GM19023 (cell line): ENCODE measurements at regions not wholly inside any gene's neighbourhood (a gene's known extent, or its start where the extent isn't known, plus 50 kb on each side); places are given as distances from the start of the nearest gene placed in this dataset.
"Not testable (repeated sequence)": the region's sequence is repeated elsewhere in the genome, so short reads cannot be mapped to it uniquely, and the experiment has no call there.

Experiments
- ATAC-seq: cut with Tn5 transposase; IDR thresholded peaks from one replicate; pipeline ENCODE4 v1.9.1; 2021; ENCODE audit warnings: mild to moderate bottlenecking, moderate library complexity; ENCODE audit not compliant: unreplicated experiment

DNA sequence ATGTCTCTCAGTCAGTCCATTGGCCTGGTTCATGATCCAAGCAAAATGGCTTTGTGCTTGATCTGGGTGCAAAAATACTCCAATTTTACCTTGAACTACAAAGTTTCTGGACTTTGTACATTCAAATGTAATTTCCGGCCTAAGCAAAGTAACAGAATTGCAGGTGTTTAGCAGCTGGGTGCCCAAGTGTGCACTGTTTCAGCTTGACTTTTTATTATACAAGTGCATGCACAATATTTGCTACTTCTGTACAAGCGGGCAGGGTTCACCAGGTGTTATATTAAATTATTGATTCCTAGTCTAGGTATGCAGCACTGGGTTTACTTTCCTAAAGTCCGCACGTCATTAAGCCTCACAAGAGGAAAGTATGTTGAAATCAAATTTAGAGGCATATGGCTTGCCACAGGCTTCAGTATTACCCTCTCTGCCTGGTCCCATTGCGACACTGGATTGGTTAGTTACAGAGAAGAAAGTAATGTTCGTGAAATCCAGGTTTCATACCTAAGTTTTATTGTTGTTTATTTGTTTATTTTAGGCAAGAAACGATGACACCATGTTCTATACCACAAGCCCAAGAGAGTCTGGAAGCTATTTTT is 376.9 kb upstream of the CTSO start:
- ATAC-seq: no peak

DNA sequence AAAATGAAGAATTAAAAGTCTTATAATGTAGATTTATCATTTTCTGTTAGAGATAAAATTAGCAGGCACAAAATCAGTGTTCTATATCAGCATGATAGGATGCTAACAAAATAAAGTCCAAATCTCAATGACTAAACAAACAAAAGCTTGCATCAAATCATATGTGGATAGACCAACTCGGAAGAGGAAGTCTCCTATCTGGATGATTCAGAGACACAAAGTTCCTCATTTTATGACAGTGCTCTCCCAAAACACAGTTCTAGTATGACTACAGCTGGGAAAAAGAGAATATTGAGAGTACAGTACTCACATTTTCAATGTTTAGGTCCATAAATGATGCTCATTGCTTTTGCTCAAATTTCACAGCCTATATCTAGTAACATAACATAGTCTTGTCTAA is 376.1 kb upstream of the CTSO start:
- no peak for ATAC-seq

DNA sequence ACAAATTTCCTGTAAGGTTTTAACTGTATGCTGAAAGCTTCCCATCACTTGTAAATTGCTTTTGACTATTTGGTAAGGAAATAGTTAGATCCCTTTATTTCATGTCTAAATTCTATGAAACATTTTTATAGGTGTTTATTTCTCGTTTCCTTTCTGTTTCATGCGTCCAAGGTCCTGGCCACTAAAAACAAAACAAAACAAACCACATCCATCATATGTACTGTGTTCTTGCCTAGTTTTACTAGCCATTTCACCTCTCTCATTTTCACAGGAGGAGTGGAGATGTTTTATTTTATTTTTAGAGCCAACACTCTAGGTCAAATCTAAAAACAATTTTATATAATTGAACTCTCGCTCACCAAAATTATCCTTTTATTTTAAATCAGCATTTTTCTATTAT is 375.2 kb upstream of the CTSO start:
- no peak for ATAC-seq

DNA sequence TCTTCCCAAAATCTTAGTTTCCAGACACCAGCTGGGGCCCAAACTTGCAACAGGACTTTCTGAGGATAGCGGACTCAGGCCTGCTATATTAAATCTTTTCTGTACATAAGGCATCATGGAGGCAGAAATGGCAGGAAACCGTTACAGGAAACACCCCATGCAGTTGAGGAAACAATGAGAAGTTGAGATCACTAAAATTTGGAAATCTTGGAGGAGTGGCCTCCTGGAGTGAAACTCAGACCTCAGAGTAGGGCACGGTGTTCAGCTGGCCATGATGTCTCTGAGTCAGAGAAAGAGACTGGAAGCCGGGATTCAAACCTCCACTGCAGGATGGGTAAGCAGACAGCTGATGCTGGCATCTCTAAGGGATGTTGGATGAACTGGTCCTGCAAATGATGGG is 372.6 kb upstream of the CTSO start:
- ATAC-seq: no peak

DNA sequence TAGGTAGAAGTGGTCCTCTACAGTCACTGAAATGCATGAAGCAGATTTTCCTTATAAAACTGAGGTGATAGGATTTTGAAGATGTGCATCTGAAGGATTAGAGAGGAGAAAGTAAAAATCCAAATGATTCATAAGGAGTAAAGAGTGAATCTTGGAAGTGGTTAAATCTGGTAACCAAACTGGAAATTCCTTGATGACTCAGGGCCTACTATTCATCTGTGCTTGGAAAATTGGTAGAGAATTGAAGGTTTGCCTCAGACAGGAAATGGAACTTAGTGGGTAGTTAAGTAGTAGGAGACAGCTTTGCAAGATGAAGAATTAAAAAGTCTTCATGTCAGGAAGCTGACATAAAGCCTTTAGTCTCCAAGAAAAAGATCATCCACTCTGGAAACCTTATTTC is 368.9 kb upstream of the CTSO start:
- no peak for ATAC-seq

DNA sequence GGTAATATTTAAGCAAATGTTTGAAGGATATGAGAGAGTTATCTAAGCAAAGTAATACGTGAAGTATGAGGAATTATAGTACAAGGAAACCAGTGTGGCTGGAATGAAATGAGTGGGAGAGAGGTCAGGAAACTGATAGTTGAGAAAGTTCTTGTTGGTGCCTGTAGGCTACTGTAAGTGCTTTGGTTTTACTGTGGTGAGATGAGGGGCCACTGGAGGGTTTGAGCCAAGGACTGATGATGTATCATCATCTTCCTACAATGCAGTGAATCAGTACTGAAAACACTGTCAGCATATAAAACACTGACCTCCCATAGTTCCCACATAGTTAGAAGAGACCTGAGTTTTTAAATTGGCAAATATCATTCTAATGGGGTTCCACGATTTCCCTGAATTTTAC is 367.5 kb upstream of the CTSO start:
- no peak for ATAC-seq

DNA sequence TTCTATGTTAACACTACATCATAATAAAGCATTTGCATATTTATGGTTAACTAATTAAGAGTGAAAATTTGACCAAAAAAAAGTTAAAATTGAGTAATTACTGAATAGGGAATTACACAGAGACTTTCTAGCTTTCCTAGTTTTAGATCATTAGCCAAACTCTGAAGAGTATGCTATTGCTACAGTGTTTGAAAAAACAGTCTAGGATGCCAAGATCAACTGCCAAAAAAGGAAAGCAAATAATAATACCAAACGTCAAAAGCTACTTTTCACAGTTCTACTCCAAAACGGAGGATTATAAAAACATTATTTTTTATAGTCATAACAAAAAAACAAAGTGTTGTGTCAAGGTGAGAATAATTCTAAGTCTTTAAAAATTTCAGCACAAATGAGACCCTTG is 359.8 kb upstream of the CTSO start:
- no peak for ATAC-seq

DNA sequence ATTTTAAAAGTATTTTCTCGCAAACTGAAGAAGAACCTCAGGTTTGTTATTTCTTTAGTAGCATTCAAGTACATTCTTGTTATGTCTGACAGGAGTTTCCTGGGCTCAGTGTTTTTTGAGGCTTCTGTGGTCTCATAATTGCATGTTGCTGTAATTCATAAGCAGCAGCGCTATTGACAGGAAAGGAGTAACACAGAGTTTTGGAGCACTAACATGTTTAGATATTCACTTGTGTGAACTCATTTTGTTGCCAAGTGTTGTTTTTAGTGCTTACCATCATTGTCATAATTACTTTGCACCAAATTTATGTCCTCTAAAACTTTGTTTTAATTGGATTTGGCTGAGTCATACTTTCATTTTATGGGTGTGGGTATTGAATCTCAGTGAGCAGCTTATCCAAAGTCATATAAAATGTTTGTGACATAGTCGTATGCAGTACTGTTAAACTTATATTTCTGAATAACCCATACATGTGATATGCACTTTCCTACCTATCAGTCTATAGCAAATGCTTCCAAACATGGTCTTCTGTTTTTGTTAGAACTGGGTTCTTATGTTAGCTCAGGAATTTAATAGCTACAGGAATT is 358.7 kb upstream of the CTSO start:
- ATAC-seq: no peak

DNA sequence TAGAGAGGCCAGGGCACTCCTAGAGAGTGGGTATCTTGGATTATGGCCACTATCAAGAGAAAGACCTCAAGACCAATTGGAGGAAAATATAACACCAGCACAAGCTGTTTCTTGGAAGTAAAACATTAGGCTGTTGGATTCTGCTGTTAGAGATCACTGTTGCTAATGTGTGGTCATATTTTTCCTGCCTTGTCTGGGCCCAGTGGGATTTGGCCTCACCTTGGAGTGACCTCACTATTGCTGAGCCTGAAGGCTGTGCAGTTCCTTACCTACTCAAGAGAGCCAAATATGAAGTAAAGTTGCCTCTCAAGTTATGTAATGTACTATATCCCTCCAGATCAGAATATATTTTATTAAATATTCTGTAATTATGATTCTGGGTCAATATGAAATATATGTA is 355.4 kb upstream of the CTSO start:
- no peak for ATAC-seq

DNA sequence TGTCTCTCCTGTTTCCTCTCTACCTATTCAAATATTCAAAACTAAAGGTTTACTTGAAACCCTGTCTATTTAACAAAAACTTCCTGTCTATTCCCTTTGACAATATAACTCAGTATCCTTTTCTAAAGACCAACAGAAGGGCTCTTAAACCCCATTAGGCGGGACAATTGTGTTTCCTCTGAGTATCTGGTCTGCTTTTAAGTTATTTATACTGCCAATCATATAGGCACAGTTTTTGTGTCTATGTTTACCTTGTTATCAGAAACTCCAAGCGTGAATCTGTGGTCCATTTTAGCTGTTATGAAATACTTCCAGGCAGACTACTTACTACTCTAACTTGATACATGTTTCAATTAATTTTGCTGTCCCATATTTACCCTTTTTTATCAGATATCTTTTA is 350.0 kb upstream of the CTSO start:
- no peak for ATAC-seq

DNA sequence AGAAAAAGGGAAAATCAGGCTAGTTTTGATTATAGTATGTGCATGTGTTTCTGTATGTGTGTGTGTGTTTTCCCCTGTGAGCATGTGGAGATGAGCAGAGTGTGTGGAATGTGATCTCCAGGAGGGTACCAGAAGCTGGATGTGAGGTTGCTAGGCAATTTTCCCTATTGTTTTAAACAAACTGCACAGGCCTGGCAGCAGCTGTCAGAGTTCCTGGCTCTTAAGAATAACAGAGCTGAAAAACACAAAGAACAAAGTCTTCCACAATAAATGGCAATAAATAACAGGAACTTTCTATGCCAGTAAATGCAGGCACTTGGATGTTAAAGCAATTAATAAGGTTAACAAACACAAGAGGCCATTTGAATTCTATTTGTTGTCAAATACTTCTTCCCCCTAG is 344.6 kb upstream of the CTSO start:
- ATAC-seq: no peak

DNA sequence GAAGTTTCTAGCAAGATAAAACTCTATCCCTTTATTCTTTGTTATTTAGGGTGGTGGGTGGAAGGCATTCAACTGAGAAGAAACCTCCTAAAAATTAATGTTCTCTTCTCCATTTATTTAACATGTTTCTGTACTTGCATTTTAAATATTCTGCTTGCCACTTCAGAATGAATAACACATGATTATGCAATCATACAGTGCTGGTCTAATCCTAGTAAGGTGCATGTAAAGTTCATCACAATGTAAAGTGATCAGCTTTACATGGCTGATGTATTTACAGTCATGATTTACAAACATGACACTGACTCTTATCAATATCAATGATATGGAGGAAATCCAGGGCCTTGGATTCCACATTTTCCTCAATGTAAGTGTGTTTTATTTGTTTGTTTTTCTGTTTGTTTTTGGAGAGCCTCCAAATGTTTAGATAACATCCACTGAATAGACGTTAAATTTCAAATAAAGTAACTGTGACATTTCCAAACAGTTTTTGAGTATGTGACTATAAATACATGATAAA is 342.1 kb upstream of the CTSO start:
- no peak for ATAC-seq

DNA sequence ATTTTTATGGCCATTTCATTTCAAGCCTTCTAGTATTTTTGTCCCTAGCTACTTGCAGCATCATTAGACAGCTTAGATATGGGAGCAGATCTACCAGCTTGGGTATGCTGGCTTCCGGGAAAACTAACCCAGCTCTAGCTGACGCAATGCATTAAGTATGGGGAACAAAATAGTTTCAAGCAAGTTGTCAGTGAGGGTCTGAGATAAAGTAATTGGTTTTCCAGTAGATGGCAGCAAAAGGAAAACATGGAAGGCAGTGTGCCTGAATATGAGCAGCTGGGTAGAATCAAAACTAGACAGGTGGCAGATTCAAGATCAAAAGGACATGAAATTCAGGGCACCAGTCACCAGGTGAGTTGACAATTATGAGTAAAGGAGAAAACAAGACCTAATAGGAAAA is 340.9 kb upstream of the CTSO start:
- ATAC-seq: no peak

DNA sequence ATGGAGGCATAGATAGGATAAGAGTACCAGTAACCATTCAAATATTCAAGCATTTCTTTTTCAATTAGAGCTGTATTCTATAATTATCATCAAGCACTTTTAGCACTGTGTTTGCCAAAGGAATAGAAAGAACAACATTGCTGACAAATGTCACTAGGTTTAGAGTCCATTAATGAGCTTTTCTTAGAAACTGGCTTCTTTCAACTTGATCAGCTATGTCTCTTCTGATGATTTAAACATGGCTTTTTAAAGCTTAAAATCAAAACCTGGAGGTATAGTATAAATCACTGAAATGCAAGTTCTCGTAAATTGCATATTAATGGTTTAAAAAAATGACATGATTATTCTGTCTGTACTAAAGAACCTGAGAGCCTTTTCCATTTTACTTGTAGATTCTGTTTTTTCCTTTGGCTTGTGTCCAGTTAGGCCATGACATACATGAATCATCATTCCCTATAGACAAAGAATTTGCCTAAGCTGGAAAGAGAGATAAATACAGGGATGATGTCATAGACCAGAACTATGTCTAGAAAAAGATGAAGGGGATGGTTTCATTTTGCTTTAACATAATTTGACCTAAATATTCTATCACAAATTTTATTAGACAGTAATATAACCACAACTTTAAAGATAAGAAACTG is 340.1 kb upstream of the CTSO start:
- no peak for ATAC-seq

DNA sequence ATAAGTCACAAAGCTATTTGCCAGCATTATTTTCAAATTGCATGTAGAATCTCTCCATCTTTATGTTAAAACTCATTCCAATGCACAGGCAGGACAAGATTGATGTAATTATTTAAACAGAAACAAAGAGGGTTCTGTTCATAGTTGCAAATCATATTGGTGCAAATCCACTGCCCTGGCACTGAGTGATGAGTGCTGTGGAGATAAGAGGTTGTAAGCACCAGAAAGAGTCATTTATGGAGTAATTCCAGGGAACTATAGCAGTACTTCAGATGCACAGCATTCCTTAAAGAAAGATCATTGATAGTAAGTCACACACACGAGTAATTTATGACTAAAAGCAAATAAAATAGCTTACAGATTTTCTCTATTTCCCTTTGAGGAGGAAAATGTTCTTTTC is 337.7 kb upstream of the CTSO start:
- no peak for ATAC-seq

DNA sequence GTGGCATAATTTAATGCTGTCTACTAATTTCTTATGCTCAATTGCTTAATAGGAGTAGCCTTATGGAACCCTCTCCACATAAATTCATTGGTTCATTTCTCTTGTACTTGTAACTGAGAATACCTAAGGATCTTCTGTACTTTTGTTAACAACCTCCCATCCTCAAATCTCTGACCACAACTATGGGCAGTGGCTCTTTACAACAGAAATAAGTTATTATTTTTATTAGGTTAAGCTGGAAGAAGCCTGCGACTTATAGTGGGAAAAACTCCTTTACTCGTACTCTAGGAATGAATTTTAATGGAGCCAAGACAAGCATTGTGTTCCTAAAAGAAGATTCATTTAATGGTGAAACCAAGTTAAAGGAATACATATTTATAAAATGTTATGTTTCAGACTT is 337.1 kb upstream of the CTSO start:
- ATAC-seq: no peak

DNA sequence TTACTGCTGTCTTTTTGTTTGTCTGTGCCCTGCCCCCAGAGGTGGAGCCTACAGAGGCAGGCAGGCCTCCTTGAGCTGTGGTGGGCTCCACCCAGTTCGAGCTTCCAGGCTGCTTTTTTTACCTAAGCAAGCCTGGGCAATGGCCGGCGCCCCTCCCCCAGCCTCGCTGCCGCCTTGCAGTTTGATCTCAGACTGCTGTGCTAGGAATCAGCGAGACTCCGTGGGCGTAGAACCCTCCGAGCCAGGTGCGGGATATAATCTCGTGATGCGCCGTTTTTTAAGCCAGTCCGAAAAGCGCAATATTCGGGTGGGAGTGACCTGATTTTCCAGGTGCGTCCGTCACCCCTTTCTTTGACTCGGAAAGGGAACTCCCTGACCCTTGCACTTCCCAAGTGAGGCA is 336.4 kb upstream of the CTSO start:
- not testable (repeated sequence) for ATAC-seq

DNA sequence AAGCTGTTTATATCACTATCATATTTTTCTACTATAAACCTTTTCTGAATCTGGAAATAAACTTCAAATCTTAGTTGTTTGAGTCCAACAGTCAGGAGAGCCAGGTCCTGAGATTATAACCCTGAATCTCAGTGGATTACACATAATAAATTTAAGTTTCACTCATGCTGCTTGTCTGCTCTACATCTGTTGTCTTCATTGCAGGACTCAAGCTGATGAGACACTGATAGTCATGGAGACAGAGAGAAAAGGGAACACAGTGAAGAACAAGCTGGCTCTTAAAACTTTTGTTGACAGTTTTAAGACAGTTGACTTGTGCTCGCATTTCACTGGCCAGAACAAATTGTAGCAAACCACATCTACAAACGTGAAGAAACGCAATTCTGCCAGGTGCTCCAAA is 327.0 kb upstream of the CTSO start:
- ATAC-seq: no peak

DNA sequence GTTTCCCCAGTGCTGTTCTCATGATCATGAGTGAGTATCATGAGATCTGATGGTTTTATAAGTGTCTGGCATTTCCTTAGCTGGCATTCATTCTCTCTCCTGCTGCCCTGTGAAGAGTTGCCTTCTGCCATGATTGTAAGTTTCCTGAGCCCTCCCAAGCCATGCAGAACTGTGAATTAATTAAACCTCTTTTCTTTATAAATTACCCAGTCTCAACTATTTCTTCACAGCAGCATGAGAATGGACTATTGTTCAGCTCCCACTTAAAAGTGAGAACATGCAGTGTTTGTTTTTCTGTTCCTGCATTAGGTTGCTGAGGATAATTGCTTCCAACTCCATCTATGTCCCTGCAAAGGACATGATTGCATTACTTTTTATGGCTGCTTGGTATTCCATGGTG is 311.7 kb upstream of the CTSO start:
- no peak for ATAC-seq

DNA sequence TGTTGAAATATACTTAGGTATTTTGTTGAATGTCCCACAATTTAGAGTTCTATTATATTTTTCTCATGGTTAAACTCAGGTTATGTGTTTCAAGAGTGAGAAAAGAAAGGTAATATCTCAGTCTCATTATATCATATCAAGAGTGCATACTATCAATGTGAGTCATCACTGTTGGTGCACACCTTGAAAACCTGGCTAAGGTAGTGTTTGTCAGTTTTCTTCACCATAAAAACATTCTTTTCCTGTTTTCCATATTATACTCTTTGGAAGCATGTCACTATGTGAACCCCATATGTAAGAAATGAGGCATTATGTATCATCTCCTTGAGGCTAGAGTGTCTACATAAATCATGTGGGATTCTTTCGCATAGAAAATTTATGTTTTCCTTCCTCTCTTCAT is 307.6 kb upstream of the CTSO start:
- ATAC-seq: no peak

DNA sequence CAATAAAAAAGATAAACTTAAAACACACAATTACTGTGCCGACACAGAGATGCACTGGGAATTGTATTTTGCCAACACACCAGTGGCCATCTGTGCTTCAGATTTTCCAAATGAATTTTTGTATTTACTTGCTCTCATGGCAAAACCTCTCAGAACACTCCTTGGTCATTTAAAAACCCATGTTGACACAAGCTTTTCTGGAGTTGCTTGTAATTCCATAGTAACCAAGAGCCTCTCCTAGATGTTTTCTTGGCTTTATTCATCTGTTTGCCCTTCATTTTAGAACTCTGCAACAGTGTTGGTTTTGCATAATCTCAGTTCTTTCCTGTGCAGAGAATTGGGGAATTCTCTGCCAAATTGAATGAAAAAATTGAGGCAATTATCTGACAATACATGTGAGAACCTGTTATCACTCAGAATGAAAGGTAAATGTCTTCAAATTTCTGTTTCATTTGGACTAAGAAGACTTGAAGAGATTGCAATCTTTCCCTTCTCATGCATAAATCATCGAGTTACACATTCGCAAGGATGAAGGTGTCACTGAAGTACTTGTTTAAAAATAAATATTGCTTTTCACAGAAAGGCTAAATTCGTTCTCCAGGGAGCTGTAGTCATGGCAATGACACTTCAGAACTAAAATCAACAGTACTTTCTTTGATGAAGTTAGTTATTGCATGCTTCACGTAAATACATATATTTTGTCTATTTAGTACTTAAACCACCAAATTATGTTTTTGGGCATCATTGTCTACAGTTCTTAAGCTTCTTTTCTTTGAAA is 301.8 kb upstream of the CTSO start:
- ATAC-seq: no peak

DNA sequence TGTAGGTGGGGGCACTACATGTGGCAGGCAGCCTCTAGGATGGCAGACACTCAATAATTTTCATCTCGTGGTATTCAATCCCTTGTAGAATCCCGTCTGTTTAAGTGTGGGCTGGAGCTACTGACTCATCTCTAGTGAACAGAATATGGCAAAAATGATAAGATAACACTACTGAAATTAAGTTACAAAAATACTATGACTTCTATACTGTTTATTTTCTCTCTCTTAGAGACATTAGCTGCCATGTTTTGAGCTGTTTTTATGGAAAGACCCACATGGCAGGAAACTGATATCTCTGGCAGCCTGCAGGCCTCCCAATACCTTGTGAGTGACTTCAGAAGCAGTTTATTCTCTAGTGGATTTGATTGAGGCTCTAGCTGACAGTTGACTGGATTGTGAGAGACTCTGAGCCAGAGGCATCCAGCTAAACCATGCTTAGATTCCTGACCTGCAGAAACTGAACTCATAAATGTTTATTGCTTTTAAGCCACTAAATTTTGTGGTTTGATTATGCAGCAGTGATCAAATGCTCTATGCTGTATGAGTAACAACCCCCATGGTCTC is 298.8 kb upstream of the CTSO start:
- no peak for ATAC-seq
